Mesenchymal stem cell (in vitro differentiated cells and primary cell): ENCODE measurements at regions not wholly inside any gene's neighbourhood (a gene's known extent, or its start where the extent isn't known, plus 50 kb on each side); places are given as distances from the start of the nearest gene placed in this dataset.

ENCODE experiments used
- DNase-seq: peaks from one replicate; pipeline ENCODE4 v3.0.0-alpha.2; 2013
- H2AFZ ChIP-seq: one replicate; pipeline ENCODE4 v1.6.1; 2013; ENCODE audit warnings: low read depth, mild to moderate bottlenecking, control low read depth, inconsistent platforms, low read length, moderate library complexity
- H2AK5ac ChIP-seq: 2 replicates; pipeline ENCODE4 v1.6.1; 2013; ENCODE audit warnings: low read length, moderate library complexity, mild to moderate bottlenecking, inconsistent platforms; ENCODE audit not compliant: severe bottlenecking
- H2BK120ac ChIP-seq: one replicate; pipeline ENCODE4 v1.6.1; 2013; ENCODE audit warnings: low read depth, mild to moderate bottlenecking, inconsistent platforms, low read length, moderate library complexity
- H2BK12ac ChIP-seq, 2 experiments: one replicate each; pipeline ENCODE4 v1.6.1; 2013; ENCODE audit warnings: inconsistent platforms in 2 of 2, low read length in 2 of 2, mild to moderate bottlenecking in 2 of 2, moderate library complexity in 2 of 2, control low read depth in 1 of 2
- H2BK15ac ChIP-seq: one replicate; pipeline ENCODE4 v1.6.1; 2013; ENCODE audit warnings: mild to moderate bottlenecking, low read depth, inconsistent platforms; ENCODE audit not compliant: poor library complexity, severe bottlenecking
- H2BK5ac ChIP-seq: 2 replicates; pipeline ENCODE4 v1.6.1; 2013; ENCODE audit warnings: low read depth, mild to moderate bottlenecking, low read length, control low read depth, inconsistent platforms; ENCODE audit not compliant: poor library complexity, severe bottlenecking
- H3K14ac ChIP-seq, 2 experiments: one replicate each; pipeline ENCODE4 v1.6.1; 2013; ENCODE audit warnings: inconsistent platforms in 2 of 2, low read length in 2 of 2, control low read depth in 1 of 2, mild to moderate bottlenecking in 1 of 2, moderate library complexity in 1 of 2
- H3K18ac ChIP-seq, 2 experiments: one replicate each; pipeline ENCODE4 v1.6.1; 2013; ENCODE audit warnings: inconsistent platforms in 2 of 2, low read length in 2 of 2, control low read depth in 1 of 2, low read depth in 1 of 2, mild to moderate bottlenecking in 1 of 2
- H3K23ac ChIP-seq, 2 experiments: one replicate each; pipeline ENCODE4 v1.6.1; 2013; ENCODE audit warnings: inconsistent platforms in 2 of 2, low read length in 2 of 2, mild to moderate bottlenecking in 2 of 2, moderate library complexity in 2 of 2, control low read depth in 1 of 2
- H3K27ac ChIP-seq: 2 replicates; pipeline ENCODE4 v1.5.1; 2013; ENCODE audit warnings: mild to moderate bottlenecking, moderate library complexity, low read length, control low read depth, inconsistent platforms; ENCODE audit not compliant: poor library complexity, severe bottlenecking
- H3K27me3 ChIP-seq, 2 experiments: 2 replicates each; pipeline versions ENCODE4 v1.6.1 to v1.7.0; 2013; ENCODE audit warnings: low read length in 2 of 2, mild to moderate bottlenecking in 2 of 2, moderate library complexity in 2 of 2, control low read depth in 1 of 2, inconsistent platforms in 1 of 2; ENCODE audit not compliant: control insufficient read depth in 1 of 2, insufficient read depth in 1 of 2
- H3K36me3 ChIP-seq, 2 experiments: 2 replicates each; pipeline versions ENCODE4 v1.6.1 to v1.7.0; 2013; ENCODE audit warnings: low read length in 2 of 2, control low read depth in 1 of 2, inconsistent platforms in 1 of 2, low read depth in 1 of 2, mild to moderate bottlenecking in 1 of 2; ENCODE audit not compliant: insufficient read depth in 2 of 2, control insufficient read depth in 1 of 2
- H3K4ac ChIP-seq, 2 experiments: one replicate each; pipeline ENCODE4 v1.6.1; 2013; ENCODE audit warnings: inconsistent platforms in 2 of 2, low read length in 2 of 2, mild to moderate bottlenecking in 2 of 2, moderate library complexity in 2 of 2, control low read depth in 1 of 2, low read depth in 1 of 2
- H3K4me1 ChIP-seq: 2 replicates; pipeline ENCODE4 v1.6.1; 2013; ENCODE audit warnings: low read depth, low read length, control low read depth; ENCODE audit not compliant: control insufficient read depth, insufficient read depth
- H3K4me2 ChIP-seq: 2 replicates; pipeline ENCODE4 v1.6.1; 2013; ENCODE audit warnings: low read length, mild to moderate bottlenecking, inconsistent platforms; ENCODE audit not compliant: poor library complexity, severe bottlenecking
- H3K4me3 ChIP-seq, 2 experiments: 2 replicates each; pipeline versions ENCODE4 v1.5.1 to v1.7.0; 2013; ENCODE audit warnings: low read length in 2 of 2, mild to moderate bottlenecking in 2 of 2, control low read depth in 1 of 2, low read depth in 1 of 2; ENCODE audit not compliant: insufficient read depth in 1 of 2
- H3K79me1 ChIP-seq: replicated peaks from 2 replicates; pipeline ENCODE4 v1.6.1; 2013; ENCODE audit warnings: mild to moderate bottlenecking, control low read depth, low read length, inconsistent platforms; ENCODE audit not compliant: poor library complexity, severe bottlenecking
- H3K9ac ChIP-seq: 2 replicates; pipeline ENCODE4 v1.7.0; 2013; ENCODE audit warnings: mild to moderate bottlenecking, low read length, moderate library complexity
- H3K9me3 ChIP-seq: 2 replicates; pipeline ENCODE4 v1.7.0; 2013; ENCODE audit warnings: mild to moderate bottlenecking, low read length; ENCODE audit not compliant: control insufficient read depth
- H4K8ac ChIP-seq: one replicate; pipeline ENCODE4 v1.6.1; 2013; ENCODE audit warnings: inconsistent platforms, mild to moderate bottlenecking, low read length, moderate library complexity
- H4K91ac ChIP-seq: one replicate; pipeline ENCODE4 v1.6.1; 2013; ENCODE audit warnings: mild to moderate bottlenecking, low read length, inconsistent platforms
- WGBS: methylation state at CpG from one replicate; pipeline ENCODE4 v1.1.7; 2013; ENCODE audit warnings: mixed read lengths; 5-methylcytosine and 5-hydroxymethylcytosine counted together

DNA sequence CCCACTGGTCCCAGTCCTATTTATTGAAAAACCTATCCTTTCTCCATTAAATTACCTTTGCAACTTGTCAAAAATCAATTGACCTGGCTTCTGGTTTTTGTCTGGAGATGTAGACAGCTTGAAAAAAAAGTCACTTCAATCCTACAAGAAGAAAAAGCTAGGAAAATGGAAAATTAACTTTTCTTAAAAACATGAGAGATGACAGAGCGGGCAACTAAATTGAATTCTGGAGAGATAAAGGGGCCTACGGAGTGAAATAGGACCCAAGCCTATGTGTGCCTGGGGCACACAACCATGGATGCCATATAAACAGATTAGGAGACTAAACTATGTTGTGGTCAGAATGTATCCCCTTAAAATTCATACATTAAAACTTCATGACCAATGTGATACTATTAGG, 363.3 kb upstream of the SLCO3A1 start:
- H2AK5ac ChIP-seq, result no peak overlapping the region

GRCh38 chr15:91491101-91491950, 362.2 kb upstream of the SLCO3A1 start:
- H2BK12ac ChIP-seq, result no peak overlapping the region
- H2BK15ac ChIP-seq, result no peak overlapping the region
- no peak overlapping the region for H3K27ac ChIP-seq
- no peak overlapping the region for H3K4me3 ChIP-seq
- DNase-seq, result no peak
- H3K14ac ChIP-seq, result no peak overlapping the region
- H4K91ac ChIP-seq, result no peak overlapping the region
- H3K4me2 ChIP-seq, result no peak overlapping the region
- H2BK120ac ChIP-seq, result no peak overlapping the region
- no peaks in the 10 kb centered on the region for H3K36me3 ChIP-seq
- no peak overlapping the region for H3K23ac ChIP-seq
- no peak overlapping the region for H3K18ac ChIP-seq
- H2BK5ac ChIP-seq, result no peak overlapping the region
- no CpG with 5 or more reads among the region's 6 CpGs for WGBS
- H3K9me3 ChIP-seq, result no peaks in the 10 kb centered on the region
- no peaks in the 10 kb centered on the region for H3K4me1 ChIP-seq
- H4K8ac ChIP-seq, result no peak overlapping the region
- H3K4ac ChIP-seq, result no peak overlapping the region
- no peak overlapping the region for H2AK5ac ChIP-seq
- H3K27me3 ChIP-seq, result no peaks in the 10 kb centered on the region
- no peaks in the 10 kb centered on the region for H3K79me1 ChIP-seq
- H3K9ac ChIP-seq, result no peak overlapping the region
- no peak overlapping the region for H2AFZ ChIP-seq

More for the DNA sequence above, 363.3 kb upstream of the SLCO3A1 start:
- Histone ChIP-seq H2AFZ (no peak overlapping the region), H2BK120ac (no peak overlapping the region), H2BK12ac (no peak overlapping the region), H3K27me3 (no peaks in the 10 kb centered on the region), H3K9me3 (no peaks in the 10 kb centered on the region), H3K18ac (no peak overlapping the region), H2BK5ac (no peak overlapping the region), H3K4me3 (no peak overlapping the region), H4K8ac (no peak overlapping the region), H3K27ac (no peak overlapping the region), H4K91ac (no peak overlapping the region), H2BK15ac (no peak overlapping the region), H3K14ac (no peak overlapping the region), H3K4me1 (no peaks in the 10 kb centered on the region), H3K36me3 (no peaks in the 10 kb centered on the region), H3K4me2 (no peak overlapping the region), H3K23ac (no peak overlapping the region), H3K9ac (no peak overlapping the region), H3K4ac (no peak overlapping the region), H3K79me1 (no peaks in the 10 kb centered on the region)
- WGBS, result 86% methylated on average over 2 of the region's 2 CpGs
- no peak for DNase-seq

DNA sequence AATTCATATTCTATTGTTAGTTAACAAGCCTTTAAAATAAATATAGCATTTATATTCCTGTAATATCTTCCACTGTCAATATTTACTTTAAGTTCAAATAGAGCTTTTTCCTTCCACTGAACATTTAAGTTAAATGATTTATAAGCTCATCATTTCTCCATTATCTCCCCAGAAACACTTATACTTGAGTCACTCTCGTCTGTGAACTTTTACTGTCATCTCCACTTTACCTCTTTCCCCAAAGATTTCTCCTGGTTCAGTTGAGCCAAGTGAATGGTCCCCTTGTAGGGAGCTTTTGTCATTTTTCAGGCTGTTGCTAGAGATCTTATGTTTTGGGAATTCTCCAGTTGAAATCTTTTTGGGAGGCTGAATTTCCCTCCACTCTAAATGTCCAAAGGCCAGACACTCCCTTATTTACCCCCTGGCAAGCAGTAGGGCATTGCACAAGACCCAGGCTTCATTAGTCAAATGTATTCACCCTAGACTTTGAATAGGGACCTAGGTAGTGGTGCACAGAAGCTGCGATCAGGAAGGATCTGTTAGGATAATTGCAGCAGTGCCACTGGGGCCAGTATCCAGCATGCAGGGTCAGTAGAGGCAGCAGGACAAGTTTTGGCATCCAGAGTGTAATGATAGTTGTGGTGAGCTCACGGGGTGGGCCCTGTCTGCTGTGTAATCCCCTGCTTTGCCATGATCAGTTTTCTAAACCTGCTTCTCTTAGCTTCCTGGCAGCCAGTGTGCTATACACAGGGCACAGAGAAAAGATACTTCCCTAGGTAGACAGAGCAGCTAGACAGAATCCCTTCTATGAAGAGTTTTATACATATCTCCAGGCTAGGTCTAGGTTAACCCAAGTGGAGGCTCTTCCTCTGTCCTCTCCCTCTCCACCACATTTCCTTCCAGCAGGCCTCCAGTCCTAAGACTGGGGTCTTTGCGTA, 356.5 kb upstream of the SLCO3A1 start:
- Histone ChIP-seq H3K27me3 (no peaks in the 10 kb centered on the region), H3K79me1 (no peaks in the 10 kb centered on the region), H3K18ac (no peak overlapping the region), H2BK120ac (no peak overlapping the region), H4K91ac (no peak overlapping the region), H2BK5ac (no peak overlapping the region), H3K27ac (no peak overlapping the region), H3K4ac (no peak overlapping the region), H3K4me1 (no peaks in the 10 kb centered on the region), H3K9ac (no peak overlapping the region), H3K4me3 (no peak overlapping the region), H2AK5ac (no peak overlapping the region), H2BK12ac (no peak overlapping the region), H4K8ac (no peak overlapping the region), H2AFZ (no peak overlapping the region), H3K14ac (no peak overlapping the region), H3K23ac (no peak overlapping the region), H3K4me2 (no peak overlapping the region), H2BK15ac (no peak overlapping the region), H3K36me3 (no peaks in the 10 kb centered on the region), H3K9me3 (no peaks in the 10 kb centered on the region)
- WGBS, result 53% methylated on average over 4 of the region's 4 CpGs
- DNase-seq, result no peak
